MM.1S (cell line): ENCODE measurements at regions not wholly inside any gene's neighbourhood (a gene's known extent, or its start where the extent isn't known, plus 50 kb on each side); places are given as distances from the start of the nearest gene placed in this dataset.

Experiments used
- DNase-seq: peaks from one replicate; pipeline ENCODE4 v3.0.0-alpha.2; 2015
- H2AFZ ChIP-seq: fragments of 300-600 bp; sonication (generic); 2 replicates; pipeline ENCODE4 v1.6.0; 2016; ENCODE audit warnings: antibody characterized with exemption, low read length
- H3F3A ChIP-seq: fragments of 300-600 bp; sonication (generic); 2 replicates; pipeline ENCODE4 v1.6.1; 2016; ENCODE audit warnings: mild to moderate bottlenecking, antibody characterized with exemption, low read length, moderate library complexity, mixed read lengths; ENCODE audit not compliant: insufficient read depth
- H3K27ac ChIP-seq: fragments of 300-600 bp; sonication (generic); 2 replicates; pipeline ENCODE4 v1.5.1; 2016; ENCODE audit warnings: mild to moderate bottlenecking, low read length
- H3K27me3 ChIP-seq: fragments of 300-600 bp; sonication (generic); replicated peaks from 2 replicates; pipeline ENCODE4 v1.6.0; 2016; ENCODE audit warnings: low read length; ENCODE audit not compliant: insufficient read depth
- H3K36me3 ChIP-seq: fragments of 300-600 bp; sonication (generic); replicated peaks from 2 replicates; pipeline ENCODE4 v1.6.1; 2016; ENCODE audit warnings: mild to moderate bottlenecking, low read length, mixed read lengths; ENCODE audit not compliant: insufficient read depth
- H3K4me1 ChIP-seq: fragments of 300-600 bp; sonication (generic); 2 replicates; pipeline ENCODE4 v1.6.1; 2016; ENCODE audit warnings: low read length, mixed read lengths
- H3K4me2 ChIP-seq: fragments of 300-600 bp; sonication (generic); 2 replicates; pipeline ENCODE4 v1.6.0; 2016; ENCODE audit warnings: low read depth, low read length
- H3K4me3 ChIP-seq: fragments of 300-600 bp; sonication (generic); 2 replicates; pipeline ENCODE4 v1.5.1; 2016; ENCODE audit warnings: low read length, mixed read lengths
- H3K79me2 ChIP-seq: fragments of 300-600 bp; sonication (generic); 2 replicates; pipeline ENCODE4 v1.6.1; 2016; ENCODE audit warnings: mixed run types, low read length, mixed read lengths
- H3K9ac ChIP-seq: fragments of 300-600 bp; sonication (generic); 2 replicates; pipeline ENCODE4 v1.6.1; 2016; ENCODE audit warnings: low read length, mixed read lengths
- H3K9me2 ChIP-seq: fragments of 300-600 bp; sonication (generic); replicated peaks from 2 replicates; pipeline ENCODE4 v1.6.1; 2016; ENCODE audit warnings: mild to moderate bottlenecking, low read length, mixed read lengths; ENCODE audit not compliant: insufficient read depth
- H3K9me3 ChIP-seq: fragments of 300-600 bp; sonication (generic); replicated peaks from 2 replicates; pipeline ENCODE4 v1.6.1; 2016; ENCODE audit warnings: mild to moderate bottlenecking, low read length, mixed read lengths; ENCODE audit not compliant: insufficient read depth
- H4K20me1 ChIP-seq: fragments of 300-600 bp; sonication (generic); 2 replicates; pipeline ENCODE4 v1.6.1; 2016; ENCODE audit warnings: mild to moderate bottlenecking, low read length, moderate library complexity, mixed read lengths; ENCODE audit not compliant: insufficient read depth
- CTCF ChIP-seq: fragments of 300-600 bp; sonication (generic); IDR thresholded peaks from 2 replicates; pipeline ENCODE4 v1.5.1; 2016; ENCODE audit warnings: antibody characterized with exemption, low read length, mixed read lengths
- EZH2 ChIP-seq: fragments of 300-600 bp; sonication (generic); optimal IDR thresholded peaks from 2 replicates; pipeline ENCODE3; 2017; ENCODE audit warnings: low read depth, mild to moderate bottlenecking, antibody characterized with exemption, low read length, mixed read lengths
- EZH2phosphoT487 ChIP-seq: fragments of 300-600 bp; sonication (generic); IDR thresholded peaks from 2 replicates; pipeline ENCODE4 v1.6.1; 2018; ENCODE audit warnings: antibody characterized with exemption, low read length

GRCh38 chr20:24043294-24043693 lies 54.7 kb upstream of the GGTLC1 start:
- no peak for TF ChIP-seq CTCF
- no peak for TF ChIP-seq EZH2
- TF ChIP-seq EZH2phosphoT487 = no peak
- H3K9ac ChIP-seq = no peak overlapping the region
- H3K4me1 ChIP-seq = no peaks in the 10 kb centered on the region
- H3K27me3 ChIP-seq = no peaks in the 10 kb centered on the region
- H3K27ac ChIP-seq = no peak overlapping the region
- no peak overlapping the region for H2AFZ ChIP-seq
- no peak for DNase-seq
- H3F3A ChIP-seq = no peaks in the 10 kb centered on the region
- no peaks in the 10 kb centered on the region for H4K20me1 ChIP-seq
- no peaks in the 10 kb centered on the region for H3K9me2 ChIP-seq
- H3K4me3 ChIP-seq = no peak overlapping the region
- H3K36me3 ChIP-seq = no peaks in the 10 kb centered on the region
- H3K79me2 ChIP-seq = no peaks in the 10 kb centered on the region
- no peaks in the 10 kb centered on the region for H3K9me3 ChIP-seq
- H3K4me2 ChIP-seq = no peak overlapping the region

DNA sequence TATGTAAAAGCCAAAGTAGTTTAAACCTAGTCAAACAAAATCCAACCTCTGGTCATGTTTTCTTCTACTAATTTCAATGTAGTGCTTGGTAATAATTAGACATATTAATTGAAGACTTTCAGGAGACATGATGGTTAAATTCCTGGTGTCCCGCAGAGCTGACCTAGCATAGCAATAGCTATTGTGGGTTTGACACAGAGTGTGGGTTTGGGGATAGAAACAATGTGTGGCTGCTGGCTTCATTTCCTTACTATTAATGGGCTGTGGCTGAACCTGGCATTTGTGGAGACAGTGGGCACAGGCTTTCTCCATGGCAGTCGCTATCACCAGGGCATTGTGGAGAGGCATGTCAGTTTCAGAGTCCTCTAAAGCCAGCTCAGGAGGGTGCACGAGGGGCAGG lies 54.1 kb upstream of the GGTLC1 start:
- Histone ChIP-seq H3K4me1 (no peaks in the 10 kb centered on the region), H3K9ac (no peak overlapping the region)
- TF ChIP-seq EZH2phosphoT487 = no peak
- no peak for TF ChIP-seq EZH2
- TF ChIP-seq CTCF = no peak

DNA sequence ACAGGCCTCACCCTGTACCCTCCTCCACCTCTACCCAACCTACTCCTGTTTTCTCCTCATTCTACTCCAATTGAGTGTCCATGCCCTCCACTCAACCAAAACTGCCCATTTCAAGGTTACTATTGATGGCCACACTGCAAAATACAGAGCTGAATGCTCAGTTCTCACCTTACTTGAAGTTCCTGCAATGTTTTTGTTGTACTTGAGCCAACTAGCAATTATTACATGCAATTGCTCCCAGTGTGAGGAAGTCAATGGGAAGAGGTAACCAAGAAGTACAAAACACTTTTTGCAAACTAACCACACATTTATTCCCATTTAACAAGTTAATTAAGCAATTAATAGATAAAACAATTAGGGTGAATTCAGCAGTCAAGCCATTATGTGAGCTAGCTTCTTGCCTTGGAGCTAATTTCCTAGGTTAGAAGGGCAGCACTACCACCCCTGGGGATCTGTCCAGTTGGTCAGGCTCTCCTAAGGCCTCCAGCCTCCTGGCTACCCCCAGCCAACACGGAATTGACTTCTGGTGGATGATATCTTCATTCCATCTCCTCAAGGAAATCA lies 52.4 kb upstream of the GGTLC1 start:
- no peaks in the 10 kb centered on the region for H3F3A ChIP-seq
- H3K27ac ChIP-seq = no peak overlapping the region
- no peaks in the 10 kb centered on the region for H3K79me2 ChIP-seq
- no peaks in the 10 kb centered on the region for H3K4me1 ChIP-seq
- no peak for DNase-seq
- H3K9me2 ChIP-seq = no peaks in the 10 kb centered on the region
- H3K36me3 ChIP-seq = no peaks in the 10 kb centered on the region
- no peak for TF ChIP-seq EZH2
- no peak for TF ChIP-seq CTCF
- TF ChIP-seq EZH2phosphoT487 = no peak
- H3K9me3 ChIP-seq = no peaks in the 10 kb centered on the region
- no peaks in the 10 kb centered on the region for H4K20me1 ChIP-seq
- no peak overlapping the region for H3K9ac ChIP-seq
- no peak overlapping the region for H3K4me3 ChIP-seq
- no peak overlapping the region for H2AFZ ChIP-seq
- no peak overlapping the region for H3K4me2 ChIP-seq
- no peaks in the 10 kb centered on the region for H3K27me3 ChIP-seq

More for the DNA sequence above, 54.1 kb upstream of the GGTLC1 start:
- Histone ChIP-seq H4K20me1 (no peaks in the 10 kb centered on the region), H3F3A (no peaks in the 10 kb centered on the region), H3K9me2 (no peaks in the 10 kb centered on the region), H3K4me2 (no peak overlapping the region), H3K27ac (no peak overlapping the region), H3K79me2 (no peaks in the 10 kb centered on the region), H3K36me3 (no peaks in the 10 kb centered on the region), H2AFZ (no peak overlapping the region), H3K4me3 (no peak overlapping the region), H3K27me3 (no peaks in the 10 kb centered on the region), H3K9me3 (no peaks in the 10 kb centered on the region)
- DNase-seq = no peak
